CD14-positive monocyte (primary cell): ENCODE measurements at regions not wholly inside any gene's neighbourhood (a gene's known extent, or its start where the extent isn't known, plus 50 kb on each side); places are given as distances from the start of the nearest gene placed in this dataset.

ENCODE experiments used
- DNase-seq, 3 donors: peaks; one replicate each; pipeline ENCODE4 v3.0.0-alpha.2; 2011 to 2022
- H2AFZ ChIP-seq: 2 replicates; pipeline ENCODE4 v1.6.0; 2012; ENCODE audit warnings: mild to moderate bottlenecking, low read depth, low read length, inconsistent platforms; ENCODE audit not compliant: insufficient read depth, poor library complexity, severe bottlenecking
- H3K27ac ChIP-seq, 2 donors: 1 replicate in 1 of 2; 2 replicates in 1 of 2; pipeline ENCODE4 v1.5.1; 2012 to 2013; ENCODE audit warnings: low read length in 2 of 2, control low read depth in 1 of 2, inconsistent platforms in 1 of 2, low read depth in 1 of 2, mild to moderate bottlenecking in 1 of 2
- H3K27me3 ChIP-seq, 2 donors: one replicate each; pipeline versions ENCODE4 v1.6.0 to v1.6.1; 2011 to 2013; ENCODE audit warnings: low read length in 2 of 2; ENCODE audit not compliant: control insufficient read depth in 2 of 2, insufficient read depth in 2 of 2
- H3K36me3 ChIP-seq, 2 donors: replicated peaks in 1 of 2; 1 replicate in 1 of 2; 2 replicates in 1 of 2; pipeline versions ENCODE4 v1.5.1 to v1.6.1; 2012 to 2013; ENCODE audit warnings: low read length in 2 of 2, control low read depth in 1 of 2, inconsistent platforms in 1 of 2, mild to moderate bottlenecking in 1 of 2; ENCODE audit not compliant: insufficient read depth in 2 of 2, control insufficient read depth in 1 of 2
- H3K4me1 ChIP-seq, 2 donors: 1 replicate in 1 of 2; 2 replicates in 1 of 2; pipeline versions ENCODE4 v1.5.1 to v1.6.1; 2012 to 2013; ENCODE audit warnings: low read length in 2 of 2, control low read depth in 1 of 2, inconsistent platforms in 1 of 2, mild to moderate bottlenecking in 1 of 2, moderate library complexity in 1 of 2; ENCODE audit not compliant: insufficient read depth in 2 of 2, control insufficient read depth in 1 of 2
- H3K4me2 ChIP-seq: replicated peaks from 2 replicates; pipeline ENCODE3; 2012; ENCODE audit warnings: low read length, moderate library complexity, mild to moderate bottlenecking; ENCODE audit not compliant: poor library complexity, severe bottlenecking; ENCODE audit errors: extremely low read depth
- H3K4me3 ChIP-seq, 3 experiments: fragments of 200-600 bp in 1 of 3; sonication (generic) in 1 of 3; replicated peaks in 1 of 3; 1 replicate in 2 of 3; 2 replicates in 1 of 3; pipeline ENCODE4 v1.5.1; 2011 to 2013; ENCODE audit warnings: low read length in 3 of 3, mild to moderate bottlenecking in 3 of 3, control low read depth in 2 of 3, low read depth in 2 of 3, inconsistent platforms in 1 of 3, moderate library complexity in 1 of 3
- H3K79me2 ChIP-seq: 2 replicates; pipeline ENCODE4 v1.6.0; 2012; ENCODE audit warnings: mild to moderate bottlenecking, control low read depth, inconsistent platforms, low read length, moderate library complexity; ENCODE audit not compliant: insufficient read depth
- H3K9ac ChIP-seq: 2 replicates; pipeline ENCODE4 v1.6.0; 2017; ENCODE audit warnings: low read length, mild to moderate bottlenecking; ENCODE audit not compliant: insufficient read depth, poor library complexity, severe bottlenecking
- H3K9me3 ChIP-seq, 2 donors: replicated peaks in 1 of 2; 1 replicate in 1 of 2; 2 replicates in 1 of 2; pipeline versions ENCODE4 v1.5.1 to v1.6.1; 2012 to 2013; ENCODE audit warnings: low read length in 2 of 2, control low read depth in 1 of 2; ENCODE audit not compliant: control insufficient read depth in 1 of 2, insufficient read depth in 1 of 2
- H4K20me1 ChIP-seq: 2 replicates; pipeline ENCODE4 v1.6.0; 2012; ENCODE audit warnings: mild to moderate bottlenecking, low read length, control low read depth, moderate library complexity; ENCODE audit not compliant: insufficient read depth
- H3K27ac Mint-ChIP-seq, 7 donors: one replicate each; pipeline ENCODE4 v1.8.0; 2020; ENCODE audit warnings: mild to moderate bottlenecking in 7 of 7, mixed read lengths in 7 of 7, moderate library complexity in 6 of 7, inconsistent platforms in 2 of 7
- H3K27me3 Mint-ChIP-seq, 3 donors: one replicate each; pipeline ENCODE4 v1.8.0; 2021 to 2022; ENCODE audit warnings: low read depth in 3 of 3, mild to moderate bottlenecking in 3 of 3, mixed read lengths in 3 of 3, moderate library complexity in 3 of 3, inconsistent platforms in 1 of 3
- H3K36me3 Mint-ChIP-seq, 2 donors: one replicate each; pipeline ENCODE4 v1.8.0; 2020; ENCODE audit warnings: mixed read lengths in 2 of 2, inconsistent platforms in 1 of 2, mild to moderate bottlenecking in 1 of 2
- H3K4me1 Mint-ChIP-seq: one replicate; pipeline ENCODE4 v1.8.0; 2020; ENCODE audit warnings: mild to moderate bottlenecking, mixed read lengths
- H3K4me3 Mint-ChIP-seq, 2 donors: one replicate each; pipeline ENCODE4 v1.8.0; 2020; ENCODE audit warnings: mild to moderate bottlenecking in 2 of 2, mixed read lengths in 2 of 2, moderate library complexity in 1 of 2
- H3K9me3 Mint-ChIP-seq, 7 donors: one replicate each; pipeline ENCODE4 v1.8.0; 2020 to 2022; ENCODE audit warnings: mixed read lengths in 7 of 7, mild to moderate bottlenecking in 6 of 7, moderate library complexity in 6 of 7, inconsistent platforms in 2 of 7
- CTCF ChIP-seq: fragments of 200-600 bp; IDR thresholded peaks from one replicate; pipeline ENCODE4 v1.8.0; 2022; ENCODE audit warnings: antibody characterized with exemption, mild to moderate bottlenecking
- WGBS: methylation state at CpG from one replicate; pipeline ENCODE4 v1.1.5; 2013; ENCODE audit warnings: missing lambda C conversion rate; ENCODE audit not compliant: insufficient coverage; 5-methylcytosine and 5-hydroxymethylcytosine counted together
- intact Hi-C, 2 donors: fragments of 100-400 bp; cut with micrococcal nuclease; formaldehyde crosslinking; loops; one replicate each; pipeline versions ENCODE4 v1.15.0 to v1.15.1; 2023

GRCh38 chr3:132874701-132875100, 152.5 kb upstream of the NPHP3 start:
- Histone ChIP-seq H3K27me3 (no peaks in the 10 kb centered on the region), H3K4me3 (no peak overlapping the region), H3K27ac (no peak overlapping the region), H3K4me1 (no peaks in the 10 kb centered on the region), H3K9ac (no peak overlapping the region), H3K4me2 (no peak overlapping the region), H2AFZ (no peak overlapping the region), H3K9me3 (no peaks in the 10 kb centered on the region), H4K20me1 (no peaks in the 10 kb centered on the region), H3K79me2 (no peaks in the 10 kb centered on the region), H3K36me3 (no peaks in the 10 kb centered on the region)
- H3K4me3 Mint-ChIP-seq, result no peak overlapping the region
- peaks cover 0 to 3% (median 2%) of the 10 kb centered on the region in 7 donors for H3K9me3 Mint-ChIP-seq
- H3K27me3 Mint-ChIP-seq, result peaks cover 0 to 5% (median 2%) of the 10 kb centered on the region in 3 donors
- intact Hi-C loops, result no loop called here
- WGBS, result no CpG with 5 or more reads among the region's 1 CpG
- H3K4me1 Mint-ChIP-seq, result no peaks in the 10 kb centered on the region
- no peak overlapping the region for H3K27ac Mint-ChIP-seq
- TF ChIP-seq CTCF, result no peak
- no peaks in the 10 kb centered on the region for H3K36me3 Mint-ChIP-seq
- no peak for DNase-seq

- DNase-seq, result no peak
- WGBS, result 80% methylated on average over 1 of the region's 1 CpG
- Mint-ChIP-seq H3K27ac (no peak overlapping the region), H3K4me3 (no peak overlapping the region), H3K9me3 (peaks cover 0 to 2% (median 0%) of the 10 kb centered on the region in 7 donors), H3K27me3 (peaks cover 0 to 5% (median 0%) of the 10 kb centered on the region in 3 donors), H3K4me1 (no peaks in the 10 kb centered on the region), H3K36me3 (no peaks in the 10 kb centered on the region)
- Histone ChIP-seq H4K20me1 (no peaks in the 10 kb centered on the region), H3K27me3 (no peaks in the 10 kb centered on the region), H3K36me3 (no peaks in the 10 kb centered on the region), H3K27ac (no peak overlapping the region), H3K4me3 (no peak overlapping the region), H3K79me2 (no peaks in the 10 kb centered on the region), H3K9me3 (no peaks in the 10 kb centered on the region), H2AFZ (no peak overlapping the region), H3K9ac (no peak overlapping the region), H3K4me2 (no peak overlapping the region), H3K4me1 (no peaks in the 10 kb centered on the region)
- intact Hi-C loops, result no loop called here
- TF ChIP-seq CTCF, result no peak
Measured at GRCh38 chr3:132872711-132873110, 150.5 kb upstream of the NPHP3 start.
